NT2/D1 (cell line): ENCODE measurements at regions not wholly inside any gene's neighbourhood (a gene's known extent, or its start where the extent isn't known, plus 50 kb on each side); places are given as distances from the start of the nearest gene placed in this dataset.

Experiments
- SUZ12 ChIP-seq: IDR thresholded peaks from 2 replicates; pipeline ENCODE4 v1.6.1; 2011; ENCODE audit not compliant: insufficient read length, insufficient read depth; ENCODE audit errors: extremely low read depth
- YY1 ChIP-seq: IDR thresholded peaks from 2 replicates; pipeline ENCODE4 v1.6.1; 2011; ENCODE audit not compliant: insufficient read length, insufficient read depth
- ZNF274 ChIP-seq: IDR thresholded peaks from 2 replicates; pipeline ENCODE4 v1.6.1; 2011; ENCODE audit warnings: mild to moderate bottlenecking, low read depth, low read length

- TF ChIP-seq YY1 (no peak), ZNF274 (no peak), SUZ12 (no peak)
Measured at GRCh38 chr4:186392017-186392416, 126.0 kb downstream of the F11 start.
